Sciatic nerve (tissue), 2 donors: ENCODE measurements at regions not wholly inside any gene's neighbourhood (a gene's known extent, or its start where the extent isn't known, plus 50 kb on each side); places are given as distances from the start of the nearest gene placed in this dataset.

Source experiments
- ATAC-seq: fragments of 200-7000 bp; cut with Tn5 transposase; one replicate; pipeline ENCODE4 v1.9.1; 2020; ENCODE audit warnings: mild to moderate bottlenecking, moderate library complexity
- DNase-seq: peaks from one replicate; pipeline ENCODE4 v3.0.0-alpha.2; 2020; ENCODE audit warnings: low spot score
- intact Hi-C: fragments of 100-400 bp; cut with DNase I; formaldehyde crosslinking; loops from one replicate; pipeline ENCODE4 v1.14.2; 2022
- donor health status: DM: no; HTN: no; CAD: no.
- donor health status: DM: no; HTN: no; CAD: no.

- intact Hi-C loops: no loop called here
- ATAC-seq (no peak), DNase-seq (no peak)
Observed at GRCh38 chr2:217290467-217290866, 430.6 kb upstream of the TNP1 start.

- intact Hi-C loops: no loop called here
- ATAC-seq: peak; percentile 60
- DNase-seq: no peak
Observed at GRCh38 chr2:217289907-217290280, 430.0 kb upstream of the TNP1 start.

DNA sequence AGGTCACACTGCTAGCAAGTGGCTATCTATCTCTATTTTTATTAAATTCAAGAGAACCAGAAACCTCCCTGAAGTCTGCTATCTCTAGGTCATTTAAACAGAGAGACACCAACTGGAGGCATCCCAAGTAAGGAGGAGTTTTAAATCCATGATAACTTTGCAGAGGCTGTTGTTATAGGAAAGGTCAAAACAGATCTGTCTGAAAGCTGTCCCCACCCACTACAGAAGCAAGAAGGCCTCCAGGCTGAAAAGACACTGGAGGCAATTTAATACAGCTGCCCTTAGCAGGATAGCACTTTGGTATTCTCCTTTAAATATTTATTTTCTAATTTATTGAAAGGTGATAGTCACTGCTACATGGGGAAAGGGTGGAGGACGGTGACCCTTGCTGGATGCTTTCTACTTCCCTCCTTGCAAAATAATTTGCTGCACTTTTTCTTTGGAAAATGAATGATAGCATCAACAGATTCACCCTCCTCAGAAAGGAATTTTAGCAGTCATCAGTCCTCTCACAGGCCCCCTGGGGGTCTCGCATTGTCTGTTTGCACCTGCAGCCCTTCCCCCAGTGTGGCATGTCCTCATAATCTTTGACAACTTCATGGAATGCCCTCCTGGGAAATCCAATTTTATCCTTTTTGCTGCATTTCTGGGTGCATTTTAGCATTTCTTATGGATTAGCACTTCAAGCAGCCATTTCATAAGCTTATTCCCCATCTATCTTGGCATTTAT is 429.5 kb upstream of the TNP1 start:
- intact Hi-C loops: no loop called here
- ATAC-seq: peak; percentile 29

GRCh38 chr2:217288472-217289063 is 428.7 kb upstream of the TNP1 start:
- ATAC-seq (no peak), DNase-seq (no peak)
- intact Hi-C loops: no loop called here

More for the DNA sequence above, 429.5 kb upstream of the TNP1 start:
- DNase-seq: no peak

DNA sequence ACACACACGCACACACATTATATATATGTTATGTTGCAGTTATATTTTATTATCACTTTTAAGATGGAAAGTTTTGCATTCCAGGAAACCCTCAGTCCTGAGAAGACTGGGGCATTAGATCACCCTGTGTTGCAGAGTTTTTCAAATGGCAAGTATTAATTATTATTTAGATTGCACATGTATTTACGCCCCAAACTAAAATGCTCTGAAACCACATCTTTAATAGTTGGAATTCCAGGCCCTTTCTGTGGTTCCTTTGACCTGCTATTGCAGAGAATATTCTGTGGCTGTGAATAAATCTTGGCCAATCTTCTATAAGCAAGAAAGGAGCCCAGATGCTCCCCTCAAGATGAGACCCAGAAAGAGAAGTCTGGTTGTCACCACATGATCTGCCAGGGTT is 427.0 kb upstream of the TNP1 start:
- DNase-seq: no peak
- no peak for ATAC-seq
- intact Hi-C loops: no loop called here

- DNase-seq (no peak), ATAC-seq (no peak)
- intact Hi-C loops: no loop called here
Observed at GRCh38 chr2:217285926-217286325, 426.1 kb upstream of the TNP1 start.

DNA sequence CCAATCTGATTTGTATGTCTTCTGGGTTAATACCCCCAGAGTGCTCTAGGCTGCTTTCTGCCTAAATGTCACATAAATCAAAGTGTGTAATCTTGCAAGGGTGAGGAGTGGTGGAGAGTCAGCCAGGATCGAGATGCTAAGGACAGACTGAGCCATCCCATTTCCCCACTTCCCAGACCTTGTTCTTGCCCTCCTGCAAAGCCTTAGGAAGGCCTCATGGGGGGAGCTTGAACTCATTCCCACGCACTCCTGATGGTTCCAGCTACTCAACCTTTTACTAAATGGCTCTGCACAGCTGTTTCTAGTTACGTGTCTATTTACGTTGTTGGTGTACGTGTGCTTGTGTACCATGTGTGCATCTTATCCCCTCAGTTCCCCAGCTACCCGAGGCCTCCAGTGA is 423.6 kb upstream of the TNP1 start:
- DNase-seq (no peak), ATAC-seq (peak; percentile 66)
- intact Hi-C loops: no loop called here

- DNase-seq (no peak), ATAC-seq (no peak)
- intact Hi-C loops: no loop called here
Observed at GRCh38 chr2:217282531-217282930, 422.7 kb upstream of the TNP1 start.

GRCh38 chr2:217279556-217279955 is 419.7 kb upstream of the TNP1 start:
- ATAC-seq (peak; percentile 86), DNase-seq (no peak)
- intact Hi-C loops: no loop called here

- intact Hi-C loops: no loop called here
- DNase-seq (no peak), ATAC-seq (peak; percentile 2)
Observed at GRCh38 chr2:217279140-217279539, 419.3 kb upstream of the TNP1 start.

GRCh38 chr2:217277646-217278398 is 418.0 kb upstream of the TNP1 start:
- intact Hi-C loops: no loop called here

DNA sequence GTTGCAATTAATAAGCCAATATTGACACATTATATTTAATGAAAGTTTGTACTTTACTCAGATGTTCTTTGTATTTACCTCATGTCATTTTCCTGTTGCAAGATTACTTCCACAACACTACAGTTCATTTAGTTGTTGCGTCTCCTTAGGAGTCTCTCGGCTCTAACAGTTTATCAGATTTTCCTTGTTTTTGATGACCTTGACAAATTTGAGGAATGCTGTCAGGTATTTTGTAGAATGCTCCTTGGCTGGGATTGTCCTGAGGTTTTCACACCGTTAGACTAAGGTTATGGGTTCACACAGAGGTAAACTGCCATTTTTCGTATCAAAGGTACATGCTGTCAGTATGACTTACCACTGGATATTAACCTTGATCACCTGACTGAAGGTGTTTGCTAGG is 416.6 kb upstream of the TNP1 start:
- intact Hi-C loops: no loop called here
- DNase-seq (no peak), ATAC-seq (no peak)

More at GRCh38 chr2:217277646-217278398, 418.0 kb upstream of the TNP1 start:
- DNase-seq: no peak
- ATAC-seq: peak; percentile 51

- intact Hi-C loops: no loop called here
Observed at GRCh38 chr2:217275091-217275490, 415.2 kb upstream of the TNP1 start.

DNA sequence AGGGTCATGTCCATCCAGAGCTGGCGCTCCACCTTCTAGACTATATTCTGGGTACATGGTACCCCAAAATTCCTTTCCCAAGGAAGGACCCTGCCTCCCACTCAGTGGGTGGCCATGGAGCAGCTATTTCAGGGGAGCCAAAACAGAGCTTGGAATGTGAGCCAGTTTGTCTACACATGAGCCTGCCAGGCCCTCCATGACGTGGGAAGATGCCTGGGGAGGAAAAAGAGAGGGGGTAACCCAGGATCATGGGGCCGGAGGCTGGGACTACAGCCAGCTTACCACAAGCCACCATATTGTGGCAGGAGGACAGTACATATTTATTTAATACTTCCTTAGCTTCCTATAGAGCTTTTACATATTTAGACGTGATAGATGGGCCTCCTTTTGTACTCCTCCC is 414.7 kb upstream of the TNP1 start:
- intact Hi-C loops: no loop called here
- DNase-seq: no peak
- no peak for ATAC-seq

More at GRCh38 chr2:217275091-217275490, 415.2 kb upstream of the TNP1 start:
- ATAC-seq (no peak), DNase-seq (no peak)

- intact Hi-C loops: no loop called here
- ATAC-seq (no peak), DNase-seq (no peak)
Observed at GRCh38 chr2:217273851-217274250, 414.0 kb upstream of the TNP1 start.

DNA sequence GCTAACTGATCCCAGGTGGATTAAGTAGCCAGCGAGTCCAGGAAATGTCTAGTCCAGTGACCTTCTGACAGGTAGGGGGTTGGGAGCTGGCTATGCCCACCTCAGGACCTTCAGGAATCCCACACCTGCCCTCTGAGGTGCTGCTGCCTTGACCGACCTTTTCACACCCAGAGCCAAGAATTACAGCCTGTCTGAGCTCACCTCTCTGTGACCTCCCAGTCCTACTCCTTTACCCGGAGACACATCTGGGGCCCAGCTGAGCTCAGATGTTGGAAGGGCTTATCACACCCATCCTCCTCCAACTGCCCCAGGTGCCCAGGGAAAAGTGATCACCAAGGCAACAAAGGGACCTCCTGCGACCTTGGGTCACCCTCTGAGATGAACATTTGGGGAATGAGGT is 413.3 kb upstream of the TNP1 start:
- intact Hi-C loops: no loop called here
- no peak for DNase-seq
- no peak for ATAC-seq

GRCh38 chr2:217271813-217272212 is 411.9 kb upstream of the TNP1 start:
- ATAC-seq (no peak), DNase-seq (no peak)
- intact Hi-C loops: no loop called here

DNA sequence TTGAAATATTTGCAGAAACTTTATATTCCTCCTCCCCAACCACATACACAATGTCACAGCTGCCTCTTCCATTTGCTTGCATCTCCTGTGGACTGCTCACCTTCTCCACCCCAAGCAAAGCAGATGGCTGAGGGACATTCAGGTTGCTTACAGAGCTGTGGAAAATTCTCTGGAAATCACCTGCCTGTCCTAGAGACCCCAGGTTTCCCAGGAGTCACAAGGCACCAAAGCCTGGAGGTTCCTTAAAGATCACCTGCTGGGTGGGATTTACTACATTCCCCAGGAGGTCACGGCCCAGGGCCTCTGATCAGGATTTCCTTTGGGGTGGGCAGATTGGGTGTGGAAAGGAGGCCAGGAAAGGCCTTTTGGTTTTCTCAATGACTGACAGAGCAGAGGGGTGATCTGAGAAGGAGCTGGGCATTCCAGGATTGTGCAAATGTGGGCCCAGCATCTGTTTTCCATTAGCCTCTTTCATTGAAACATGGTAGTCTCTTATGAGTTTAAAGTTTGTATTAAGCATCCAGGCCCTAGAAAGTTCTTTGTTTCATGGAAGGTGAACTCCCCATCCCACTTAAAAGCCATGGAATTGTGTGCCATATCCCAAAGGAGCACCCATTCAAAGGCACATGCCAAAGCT is 410.7 kb upstream of the TNP1 start:
- intact Hi-C loops: no loop called here
- ATAC-seq (peak; percentile 63), DNase-seq (no peak)

DNA sequence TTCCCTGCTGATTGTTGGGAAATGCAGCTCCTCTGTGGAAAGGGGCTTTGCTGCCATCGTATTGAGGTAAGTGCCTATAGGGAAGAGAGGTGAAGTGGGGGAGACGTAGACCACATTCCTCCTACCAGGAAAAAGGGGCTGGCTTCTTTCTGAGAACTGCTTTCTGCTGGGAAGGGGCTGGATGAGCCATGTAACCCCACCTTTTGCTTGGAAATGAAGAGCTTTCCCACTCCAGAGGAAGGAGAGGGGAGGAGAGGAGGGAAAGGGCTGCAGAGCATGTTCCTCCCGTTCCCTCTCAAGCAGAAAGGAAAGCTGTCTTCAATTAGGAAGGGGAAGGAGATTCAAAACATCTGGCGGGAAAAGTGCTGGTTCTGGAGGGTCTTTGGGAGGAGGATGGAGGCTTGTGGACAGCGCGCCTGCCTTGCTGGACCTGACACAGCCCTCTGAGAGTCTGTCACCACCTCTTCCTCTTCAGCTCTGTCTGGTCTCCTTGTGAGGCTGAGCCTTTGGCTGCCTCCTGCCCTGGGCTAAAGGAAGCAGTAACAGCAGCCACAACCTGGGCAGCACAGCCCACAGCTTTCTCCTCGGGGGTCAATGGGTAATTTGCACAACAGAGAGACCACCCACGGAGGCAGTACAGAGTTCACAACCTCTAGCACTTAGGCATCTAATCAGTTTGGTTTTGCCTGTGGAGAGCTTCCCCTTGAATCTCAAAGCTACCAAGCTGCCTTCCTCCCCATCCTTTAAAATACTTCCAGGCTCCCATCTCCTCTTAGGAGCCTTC is 410.0 kb upstream of the TNP1 start:
- intact Hi-C loops: no loop called here

More for the DNA sequence above, 410.0 kb upstream of the TNP1 start:
- DNase-seq: no peak
- ATAC-seq: peak; percentile 33
